ENCODE measurements at regions not wholly inside any gene's neighbourhood (a gene's known extent, or its start where the extent isn't known, plus 50 kb on each side); places are given as distances from the start of the nearest gene placed in this dataset.

DNA sequence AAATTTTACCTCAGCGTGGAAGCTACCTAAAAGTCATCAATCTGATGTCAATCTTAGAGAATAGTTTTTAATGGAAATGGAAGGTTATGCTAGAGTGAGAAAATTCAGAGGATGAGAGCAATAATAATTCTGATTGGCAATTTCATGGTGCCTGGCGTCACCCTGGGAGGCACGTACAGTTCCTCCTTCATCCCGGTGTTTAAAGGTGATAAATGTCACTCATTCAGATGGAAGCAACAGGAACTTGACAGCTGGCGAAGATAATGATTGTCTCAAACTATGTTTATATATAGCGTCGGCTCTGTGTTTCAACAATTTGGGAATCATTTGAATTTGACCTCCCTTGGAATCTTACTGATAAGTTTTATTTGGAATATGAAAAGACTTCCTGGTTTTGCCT lies 108.4 kb downstream of the MED10 start:
- no TSS peak for BruUV-seq (replicated peaks)
- Histone ChIP-seq H3K4me1 (ENCODE audit: insufficient read depth, low read length) (no peaks in the 10 kb centered on the region), H3K36me3 (ENCODE audit: low read depth, low read length) (no peaks in the 10 kb centered on the region), H3K9ac (ENCODE audit: low read length) (no peak overlapping the region), H3K9me2 (replicated peaks; ENCODE audit: low read length) (no peaks in the 10 kb centered on the region), H4K20me1 (ENCODE audit: low read length) (no peaks in the 10 kb centered on the region), H3K79me2 (ENCODE audit: low read length) (no peaks in the 10 kb centered on the region), H3K27ac (ENCODE audit: low read length) (no peak overlapping the region), H3K4me3 (ENCODE audit: low read length) (no peak overlapping the region), H3K27me3 (ENCODE audit: low read length) (no peaks in the 10 kb centered on the region), H2AFZ (ENCODE audit: low read length) (no peak overlapping the region), H3F3A (ENCODE audit: low read length, unreplicated experiment) (no peaks in the 10 kb centered on the region), H3K4me2 (ENCODE audit: low read length) (no peak overlapping the region), H3K9me3 (ENCODE audit: low read length) (no peaks in the 10 kb centered on the region)
- POLR2A ChIA-PET (ENCODE audit: unreplicated experiment): no interaction called here
- TF ChIP-seq EZH2phosphoT487 (IDR thresholded peaks at IDR 0.05; ENCODE audit: borderline replicate concordance, low read length) (no peak), EZH2 (IDR thresholded peaks at IDR 0.05; ENCODE audit: low read length, unreplicated experiment) (no peak), CTCF (conservative IDR thresholded peaks at IDR 0.05; ENCODE audit: low read depth, low read length) (no peak)
- CTCF ChIA-PET: no interaction called here
- intact Hi-C loops (cut with micrococcal nuclease): no loop called here
- ATAC-seq (no peak), DNase-seq (no peak)

GRCh38 chr5:6266671-6267197 lies 111.6 kb downstream of the MED10 start:
- Histone ChIP-seq H3F3A (ENCODE audit: low read length, unreplicated experiment) (no peaks in the 10 kb centered on the region), H3K36me3 (ENCODE audit: low read depth, low read length) (no peaks in the 10 kb centered on the region), H3K27me3 (ENCODE audit: low read length) (no peaks in the 10 kb centered on the region), H4K20me1 (ENCODE audit: low read length) (no peaks in the 10 kb centered on the region), H3K9me2 (replicated peaks; ENCODE audit: low read length) (no peaks in the 10 kb centered on the region), H3K4me3 (ENCODE audit: low read length) (no peak overlapping the region), H3K4me2 (ENCODE audit: low read length) (no peak overlapping the region), H2AFZ (ENCODE audit: low read length) (no peak overlapping the region), H3K27ac (ENCODE audit: low read length) (no peak overlapping the region), H3K9me3 (ENCODE audit: low read length) (no peaks in the 10 kb centered on the region), H3K4me1 (ENCODE audit: insufficient read depth, low read length) (peaks cover 8% of the 10 kb centered on the region), H3K79me2 (ENCODE audit: low read length) (no peaks in the 10 kb centered on the region), H3K9ac (ENCODE audit: low read length) (no peak overlapping the region)
- no TSS peak for BruUV-seq (replicated peaks)
- POLR2A ChIA-PET (ENCODE audit: unreplicated experiment): no interaction called here
- DNase-seq (no peak), ATAC-seq (no peak)
- no peak for TF ChIP-seq EZH2 (IDR thresholded peaks at IDR 0.05; ENCODE audit: low read length, unreplicated experiment)
- no peak for TF ChIP-seq CTCF (conservative IDR thresholded peaks at IDR 0.05; ENCODE audit: low read depth, low read length)
- no peak for TF ChIP-seq EZH2phosphoT487 (IDR thresholded peaks at IDR 0.05; ENCODE audit: borderline replicate concordance, low read length)
- CTCF ChIA-PET: no interaction called here
- intact Hi-C loops (cut with micrococcal nuclease): no loop called here

DNA sequence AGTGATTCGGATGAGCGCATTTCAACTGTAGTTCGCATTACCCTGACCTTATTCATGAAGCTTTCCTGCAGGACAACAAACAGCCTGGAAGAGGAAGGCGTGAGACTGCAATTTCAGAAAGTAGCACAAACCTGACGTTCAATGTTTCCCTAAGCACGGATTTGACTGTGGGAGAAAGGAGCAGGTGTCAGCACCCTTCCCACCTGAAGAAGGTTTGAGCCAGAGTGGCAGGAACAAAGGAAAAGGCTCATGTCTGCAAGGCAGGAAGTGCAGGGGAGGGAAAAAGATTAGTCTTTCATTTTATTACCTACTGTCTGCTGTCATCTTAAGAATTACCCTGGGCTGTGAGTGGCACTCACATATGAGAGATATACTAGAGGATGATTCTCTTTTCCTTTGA lies 114.0 kb downstream of the MED10 start:
- Histone ChIP-seq H3K27ac (ENCODE audit: low read length) (no peak overlapping the region), H3K36me3 (ENCODE audit: low read depth, low read length) (no peaks in the 10 kb centered on the region), H3K79me2 (ENCODE audit: low read length) (no peaks in the 10 kb centered on the region), H3K4me3 (ENCODE audit: low read length) (no peak overlapping the region), H3K4me1 (ENCODE audit: insufficient read depth, low read length) (peaks cover 22% of the 10 kb centered on the region), H2AFZ (ENCODE audit: low read length) (peak overlapping the region; percentile 14; the same call in 1 of the 2 replicates), H3K9ac (ENCODE audit: low read length) (no peak overlapping the region), H3K27me3 (ENCODE audit: low read length) (no peaks in the 10 kb centered on the region), H3K9me3 (ENCODE audit: low read length) (no peaks in the 10 kb centered on the region), H3K4me2 (ENCODE audit: low read length) (no peak overlapping the region), H3F3A (ENCODE audit: low read length, unreplicated experiment) (no peaks in the 10 kb centered on the region), H3K9me2 (replicated peaks; ENCODE audit: low read length) (no peaks in the 10 kb centered on the region), H4K20me1 (ENCODE audit: low read length) (no peaks in the 10 kb centered on the region)
- ATAC-seq: no peak
- DNase-seq: peak; percentile 23
- no peak for TF ChIP-seq EZH2phosphoT487 (IDR thresholded peaks at IDR 0.05; ENCODE audit: borderline replicate concordance, low read length)
- TF ChIP-seq CTCF (conservative IDR thresholded peaks at IDR 0.05; ENCODE audit: low read depth, low read length): no peak
- CTCF ChIA-PET: no interaction called here
- BruUV-seq (replicated peaks): no TSS peak
- intact Hi-C loops (cut with micrococcal nuclease): no loop called here
- POLR2A ChIA-PET (ENCODE audit: unreplicated experiment): no interaction called here

Measured in PC-3 (cell line).